GM12892 (cell line): ENCODE measurements at regions not wholly inside any gene's neighbourhood (a gene's known extent, or its start where the extent isn't known, plus 50 kb on each side); places are given as distances from the start of the nearest gene placed in this dataset.
A peak's percentile ranks its signal among the peaks of the same experiment; 100 is the strongest.

Experiments
- DNase-seq: peaks from one replicate; pipeline ENCODE4 v3.0.0; 2011; ENCODE audit not compliant: insufficient read length
- FAIRE-seq: peaks from 2 replicates; lab custom pipeline; 2011; peaks lifted over from hg19 to GRCh38; lab: Jason Lieb, UNC
- POLR2A ChIP-seq: IDR thresholded peaks from 2 replicates; pipeline ENCODE4 v1.6.1; 2011; ENCODE audit warnings: low read depth, low read length, control low read depth
- POLR2AphosphoS5 ChIP-seq: IDR thresholded peaks from 2 replicates; pipeline ENCODE4 v1.6.1; 2011; ENCODE audit warnings: low read depth, low read length, control low read depth
- TAF1 ChIP-seq: IDR thresholded peaks from 2 replicates; pipeline ENCODE4 v1.6.1; 2011; ENCODE audit warnings: low read depth, mild to moderate bottlenecking, control low read depth, low read length, borderline replicate concordance

GRCh38 chr2:157931542-157931941 lies 55.4 kb upstream of the ACVR1 start:
- FAIRE-seq (no peak), DNase-seq (no peak)
- TF ChIP-seq POLR2AphosphoS5 (no peak), POLR2A (no peak), TAF1 (no peak)

GRCh38 chr2:157930728-157931127 lies 54.6 kb upstream of the ACVR1 start:
- no peak for FAIRE-seq
- DNase-seq = no peak
- TF ChIP-seq POLR2A (no peak), TAF1 (no peak), POLR2AphosphoS5 (no peak)

- TF ChIP-seq POLR2A (no peak), TAF1 (no peak), POLR2AphosphoS5 (no peak)
- DNase-seq = no peak
- no peak for FAIRE-seq
Observed at GRCh38 chr2:157929871-157930667, 53.9 kb upstream of the ACVR1 start.

GRCh38 chr2:157928372-157928771 lies 52.2 kb upstream of the ACVR1 start:
- TF ChIP-seq POLR2A (no peak), TAF1 (no peak), POLR2AphosphoS5 (no peak)
- DNase-seq = no peak
- FAIRE-seq = no peak

- FAIRE-seq (peak; percentile 5), DNase-seq (no peak)
- TF ChIP-seq TAF1 = no peak
- no peak for TF ChIP-seq POLR2A
- TF ChIP-seq POLR2AphosphoS5 = no peak
Observed at GRCh38 chr2:157927155-157927554, 51.0 kb upstream of the ACVR1 start.
